HPDE6-E6E7 (cell line): ENCODE measurements at regions not wholly inside any gene's neighbourhood (a gene's known extent, or its start where the extent isn't known, plus 50 kb on each side); places are given as distances from the start of the nearest gene placed in this dataset.
"Not testable (repeated sequence)": the region's sequence is repeated elsewhere in the genome, so short reads cannot be mapped to it uniquely, and the experiment has no call there.

Experiments
- DNase-seq: peaks from one replicate; pipeline ENCODE4 v3.0.0; 2011; ENCODE audit warnings: missing footprints; ENCODE audit errors: extremely low spot score

- no peak for DNase-seq
Observed at GRCh38 chr14:103231376-103232019, 102.5 kb upstream of the EIF5 start.

- DNase-seq, result no peak
Observed at GRCh38 chr14:103232031-103232808, 101.8 kb upstream of the EIF5 start.

GRCh38 chr14:103232831-103233319, 101.2 kb upstream of the EIF5 start:
- DNase-seq, result no peak

GRCh38 chr14:103233328-103233727, 100.7 kb upstream of the EIF5 start:
- DNase-seq, result no peak

GRCh38 chr14:103234826-103235225, 99.2 kb upstream of the EIF5 start:
- not testable (repeated sequence) for DNase-seq

GRCh38 chr14:103235506-103235905, 98.5 kb upstream of the EIF5 start:
- not testable (repeated sequence) for DNase-seq

GRCh38 chr14:103239751-103240150, 94.3 kb upstream of the EIF5 start:
- DNase-seq, result no peak

GRCh38 chr14:103241531-103241930, 92.5 kb upstream of the EIF5 start:
- DNase-seq, result no peak

- no peak for DNase-seq
Observed at GRCh38 chr14:103243764-103244737, 90.0 kb upstream of the EIF5 start.

- not testable (repeated sequence) for DNase-seq
Observed at GRCh38 chr14:103245624-103246031, 88.4 kb upstream of the EIF5 start.

GRCh38 chr14:103246070-103246469, 88.0 kb upstream of the EIF5 start:
- no peak for DNase-seq

GRCh38 chr14:103247169-103247606, 86.8 kb upstream of the EIF5 start:
- DNase-seq, result no peak

GRCh38 chr14:103250181-103250580, 83.9 kb upstream of the EIF5 start:
- DNase-seq, result no peak

- DNase-seq, result no peak
Observed at GRCh38 chr14:103250874-103251273, 83.2 kb upstream of the EIF5 start.

GRCh38 chr14:103255555-103255954, 78.5 kb upstream of the EIF5 start:
- no peak for DNase-seq

- no peak for DNase-seq
Observed at GRCh38 chr14:103256406-103256805, 77.6 kb upstream of the EIF5 start.

- no peak for DNase-seq
Observed at GRCh38 chr14:103257211-103257962, 76.7 kb upstream of the EIF5 start.

- no peak for DNase-seq
Observed at GRCh38 chr14:103258211-103258610, 75.8 kb upstream of the EIF5 start.

GRCh38 chr14:103259184-103259583, 74.9 kb upstream of the EIF5 start:
- DNase-seq, result no peak

GRCh38 chr14:103259801-103260628, 74.0 kb upstream of the EIF5 start:
- no peak for DNase-seq
